PFSK-1 (cell line): ENCODE measurements at regions not wholly inside any gene's neighbourhood (a gene's known extent, or its start where the extent isn't known, plus 50 kb on each side); places are given as distances from the start of the nearest gene placed in this dataset.

Source experiments
- FOXP2 ChIP-seq: optimal IDR thresholded peaks from 2 replicates; pipeline ENCODE3; 2011; ENCODE audit warnings: borderline replicate concordance, control low read depth, inconsistent platforms; ENCODE audit not compliant: insufficient read depth; ENCODE audit errors: extremely low read length, extremely low read depth
- POLR2AphosphoS5 ChIP-seq: IDR thresholded peaks from 2 replicates; pipeline ENCODE4 v1.6.1; 2012; ENCODE audit warnings: low read depth, mild to moderate bottlenecking, control low read depth, low read length, moderate library complexity
- REST ChIP-seq, 2 experiments: IDR thresholded peaks; 2 replicates each; pipeline versions ENCODE4 v1.6.1 to v1.8.0; 2011 to 2012; ENCODE audit warnings: low read depth in 2 of 2, low read length in 2 of 2, control low read depth in 1 of 2, inconsistent platforms in 1 of 2, mild to moderate bottlenecking in 1 of 2, moderate library complexity in 1 of 2; ENCODE audit not compliant: insufficient read depth in 1 of 2
- SIN3A ChIP-seq: IDR thresholded peaks from 2 replicates; pipeline ENCODE4 v1.6.1; 2012; ENCODE audit warnings: mild to moderate bottlenecking, low read length, moderate library complexity, borderline replicate concordance; ENCODE audit not compliant: insufficient read depth
- TAF1 ChIP-seq: IDR thresholded peaks from 2 replicates; pipeline ENCODE4 v1.6.1; 2012; ENCODE audit warnings: low read length, control low read depth, borderline replicate concordance; ENCODE audit not compliant: insufficient read depth

GRCh38 chr5:89847743-89848142 is 561.8 kb downstream of the CETN3 start:
- no peak for TF ChIP-seq POLR2AphosphoS5
- no peak for TF ChIP-seq REST (IDR thresholded peaks at IDR 0.05; ENCODE audit: insufficient read depth in 1 of 2, low read depth in 2 of 2, low read length in 2 of 2)
- TF ChIP-seq SIN3A: no peak
- no peak for TF ChIP-seq TAF1
- TF ChIP-seq FOXP2: no peak
